GM23338 (cell line): ENCODE measurements at regions not wholly inside any gene's neighbourhood (a gene's known extent, or its start where the extent isn't known, plus 50 kb on each side); places are given as distances from the start of the nearest gene placed in this dataset.

Experiments used
- ATAC-seq: fragments of 200-7000 bp; cut with Tn5 transposase; 3 replicates; pipeline ENCODE4 v1.9.1; 2020
- DNase-seq: peaks from one replicate; pipeline ENCODE4 v3.0.0-alpha.2; 2015; ENCODE audit warnings: low spot score
- H2AFZ ChIP-seq: fragments of 200-600 bp; sonication (generic); 2 replicates; pipeline ENCODE4 v1.8.0; 2016; ENCODE audit warnings: antibody characterized with exemption, mild to moderate bottlenecking, moderate library complexity
- H3F3A ChIP-seq: fragments of 200-600 bp; sonication (generic); replicated peaks from 2 replicates; pipeline ENCODE4 v1.8.0; 2017; ENCODE audit warnings: antibody characterized with exemption, mixed run types, low read depth
- H3K27ac ChIP-seq: fragments of 200-600 bp; sonication (generic); 2 replicates; pipeline ENCODE4 v1.6.1; 2016; ENCODE audit warnings: low read depth
- H3K27me3 ChIP-seq: fragments of 200-600 bp; sonication (generic); 2 replicates; pipeline ENCODE4 v1.8.0; 2016; ENCODE audit warnings: mild to moderate bottlenecking, mixed run types, moderate library complexity; ENCODE audit not compliant: insufficient read depth
- H3K36me3 ChIP-seq: fragments of 200-600 bp; sonication (generic); 2 replicates; pipeline ENCODE4 v1.8.0; 2016; ENCODE audit warnings: mild to moderate bottlenecking; ENCODE audit not compliant: insufficient read depth
- H3K4me1 ChIP-seq: fragments of 200-600 bp; sonication (generic); 2 replicates; pipeline ENCODE4 v1.8.0; 2016; ENCODE audit warnings: mild to moderate bottlenecking, moderate library complexity; ENCODE audit not compliant: insufficient read depth
- H3K4me2 ChIP-seq: fragments of 200-600 bp; sonication (generic); 2 replicates; pipeline ENCODE4 v1.7.1; 2017; ENCODE audit warnings: mixed run types
- H3K4me3 ChIP-seq: fragments of 200-600 bp; sonication (generic); 2 replicates; pipeline ENCODE4 v1.6.1; 2016; ENCODE audit warnings: mixed run types
- H3K79me2 ChIP-seq: fragments of 200-600 bp; sonication (generic); replicated peaks from 2 replicates; pipeline ENCODE4 v1.8.0; 2017; ENCODE audit warnings: mild to moderate bottlenecking; ENCODE audit not compliant: insufficient read depth
- H3K9me2 ChIP-seq: fragments of 200-600 bp; sonication (generic); 2 replicates; pipeline ENCODE4 v1.8.0; 2017; ENCODE audit not compliant: insufficient read depth
- H4K20me1 ChIP-seq: fragments of 200-600 bp; sonication (generic); replicated peaks from 2 replicates; pipeline ENCODE4 v1.8.0; 2017; ENCODE audit warnings: mild to moderate bottlenecking; ENCODE audit not compliant: insufficient read depth
- H3K27ac Mint-ChIP-seq: 2 replicates; pipeline ENCODE4 v1.8.0; 2020; ENCODE audit warnings: inconsistent platforms, mild to moderate bottlenecking, moderate library complexity, mixed read lengths
- H3K27me3 Mint-ChIP-seq: 3 replicates; pipeline ENCODE4 v1.8.0; 2022; ENCODE audit warnings: low read depth, mild to moderate bottlenecking, moderate library complexity, mixed read lengths, inconsistent platforms; ENCODE audit not compliant: insufficient read depth, poor library complexity
- H3K36me3 Mint-ChIP-seq: 3 replicates; pipeline ENCODE4 v1.8.0; 2021; ENCODE audit warnings: low read depth, mild to moderate bottlenecking, inconsistent platforms, moderate library complexity, mixed read lengths
- H3K4me1 Mint-ChIP-seq: 3 replicates; pipeline ENCODE4 v1.8.0; 2020; ENCODE audit warnings: mild to moderate bottlenecking, inconsistent platforms, mixed read lengths
- H3K4me3 Mint-ChIP-seq: 3 replicates; pipeline ENCODE4 v1.8.0; 2021; ENCODE audit warnings: moderate library complexity, mild to moderate bottlenecking, inconsistent platforms, mixed read lengths
- H3K9me3 Mint-ChIP-seq: 3 replicates; pipeline ENCODE4 v1.8.0; 2020; ENCODE audit warnings: moderate library complexity, mild to moderate bottlenecking, inconsistent platforms, mixed read lengths
- ETS1 ChIP-seq: IDR thresholded peaks from 2 replicates; pipeline ENCODE4 v1.6.1; 2016; ENCODE audit warnings: antibody characterized with exemption
- EZH2 ChIP-seq: fragments of 200-600 bp; sonication (generic); IDR thresholded peaks from one replicate; pipeline ENCODE4 v1.8.0; 2017; ENCODE audit warnings: antibody characterized with exemption, mild to moderate bottlenecking, low read depth; ENCODE audit not compliant: unreplicated experiment
- EZH2phosphoT487 ChIP-seq: fragments of 200-600 bp; sonication (generic); IDR thresholded peaks from one replicate; pipeline ENCODE4 v1.8.1; 2018; ENCODE audit warnings: antibody characterized with exemption; ENCODE audit not compliant: unreplicated experiment
- NANOG ChIP-seq: IDR thresholded peaks from 2 replicates; pipeline ENCODE4 v1.6.1; 2016; ENCODE audit warnings: antibody characterized with exemption, borderline replicate concordance
- POLR2AphosphoS5 ChIP-seq: IDR thresholded peaks from 2 replicates; pipeline ENCODE4 v1.6.1; 2016; ENCODE audit warnings: antibody characterized with exemption, low read depth
- STAT1 ChIP-seq: IDR thresholded peaks from one replicate; pipeline ENCODE4 v1.6.1; 2016; ENCODE audit warnings: antibody characterized with exemption; ENCODE audit not compliant: unreplicated experiment
- ZNF114 ChIP-seq: fragments of 250-450 bp; sonication (Bioruptor Pico); IDR thresholded peaks from 2 replicates; pipeline ENCODE4 v1.5.0; 2020; ENCODE audit warnings: mild to moderate bottlenecking, moderate library complexity
- ZNF331 ChIP-seq: fragments of 250-450 bp; sonication (Bioruptor Pico); IDR thresholded peaks from 2 replicates; pipeline ENCODE4 v1.5.0; 2020; ENCODE audit warnings: low read depth, mild to moderate bottlenecking, moderate library complexity
- TF ChIP-seq, protein P1 (sequence below): fragments of 250-450 bp; sonication (Bioruptor Pico); IDR thresholded peaks from 2 replicates; pipeline ENCODE4 v1.5.0; 2020; ENCODE audit warnings: mild to moderate bottlenecking, moderate library complexity
- TF ChIP-seq, protein P2 (sequence below), 2 experiments: fragments of 200-600 bp in 1 of 2; sonication (generic) in 1 of 2; conservative IDR thresholded peaks; 2 replicates each; pipeline versions ENCODE4 v1.5.1 to v1.6.1; 2016 to 2017; ENCODE audit warnings: antibody characterized with exemption in 2 of 2, low read depth in 2 of 2, mild to moderate bottlenecking in 2 of 2, moderate library complexity in 1 of 2

- H3K4me3 Mint-ChIP-seq, result no peak overlapping the region
- Histone ChIP-seq H3K4me3 (no peak overlapping the region), H3K36me3 (no peaks in the 10 kb centered on the region), H4K20me1 (no peaks in the 10 kb centered on the region), H3K4me1 (no peaks in the 10 kb centered on the region), H3K79me2 (no peaks in the 10 kb centered on the region), H3K4me2 (no peak overlapping the region), H3K9me2 (0 out of 2 replicates have a peak, but pooled peaks cover 3% of the 10 kb centered on the region), H2AFZ (no peak overlapping the region), H3F3A (no peaks in the 10 kb centered on the region), H3K27me3 (no peaks in the 10 kb centered on the region), H3K27ac (no peak overlapping the region)
- H3K36me3 Mint-ChIP-seq, result peaks cover 22% of the 10 kb centered on the region; the same call in 2 of the 3 replicates
- H3K27me3 Mint-ChIP-seq, result no peaks in the 10 kb centered on the region
- TF ChIP-seq ETS1 (no peak), NANOG (no peak)
- TF ChIP-seq, protein P1, sequence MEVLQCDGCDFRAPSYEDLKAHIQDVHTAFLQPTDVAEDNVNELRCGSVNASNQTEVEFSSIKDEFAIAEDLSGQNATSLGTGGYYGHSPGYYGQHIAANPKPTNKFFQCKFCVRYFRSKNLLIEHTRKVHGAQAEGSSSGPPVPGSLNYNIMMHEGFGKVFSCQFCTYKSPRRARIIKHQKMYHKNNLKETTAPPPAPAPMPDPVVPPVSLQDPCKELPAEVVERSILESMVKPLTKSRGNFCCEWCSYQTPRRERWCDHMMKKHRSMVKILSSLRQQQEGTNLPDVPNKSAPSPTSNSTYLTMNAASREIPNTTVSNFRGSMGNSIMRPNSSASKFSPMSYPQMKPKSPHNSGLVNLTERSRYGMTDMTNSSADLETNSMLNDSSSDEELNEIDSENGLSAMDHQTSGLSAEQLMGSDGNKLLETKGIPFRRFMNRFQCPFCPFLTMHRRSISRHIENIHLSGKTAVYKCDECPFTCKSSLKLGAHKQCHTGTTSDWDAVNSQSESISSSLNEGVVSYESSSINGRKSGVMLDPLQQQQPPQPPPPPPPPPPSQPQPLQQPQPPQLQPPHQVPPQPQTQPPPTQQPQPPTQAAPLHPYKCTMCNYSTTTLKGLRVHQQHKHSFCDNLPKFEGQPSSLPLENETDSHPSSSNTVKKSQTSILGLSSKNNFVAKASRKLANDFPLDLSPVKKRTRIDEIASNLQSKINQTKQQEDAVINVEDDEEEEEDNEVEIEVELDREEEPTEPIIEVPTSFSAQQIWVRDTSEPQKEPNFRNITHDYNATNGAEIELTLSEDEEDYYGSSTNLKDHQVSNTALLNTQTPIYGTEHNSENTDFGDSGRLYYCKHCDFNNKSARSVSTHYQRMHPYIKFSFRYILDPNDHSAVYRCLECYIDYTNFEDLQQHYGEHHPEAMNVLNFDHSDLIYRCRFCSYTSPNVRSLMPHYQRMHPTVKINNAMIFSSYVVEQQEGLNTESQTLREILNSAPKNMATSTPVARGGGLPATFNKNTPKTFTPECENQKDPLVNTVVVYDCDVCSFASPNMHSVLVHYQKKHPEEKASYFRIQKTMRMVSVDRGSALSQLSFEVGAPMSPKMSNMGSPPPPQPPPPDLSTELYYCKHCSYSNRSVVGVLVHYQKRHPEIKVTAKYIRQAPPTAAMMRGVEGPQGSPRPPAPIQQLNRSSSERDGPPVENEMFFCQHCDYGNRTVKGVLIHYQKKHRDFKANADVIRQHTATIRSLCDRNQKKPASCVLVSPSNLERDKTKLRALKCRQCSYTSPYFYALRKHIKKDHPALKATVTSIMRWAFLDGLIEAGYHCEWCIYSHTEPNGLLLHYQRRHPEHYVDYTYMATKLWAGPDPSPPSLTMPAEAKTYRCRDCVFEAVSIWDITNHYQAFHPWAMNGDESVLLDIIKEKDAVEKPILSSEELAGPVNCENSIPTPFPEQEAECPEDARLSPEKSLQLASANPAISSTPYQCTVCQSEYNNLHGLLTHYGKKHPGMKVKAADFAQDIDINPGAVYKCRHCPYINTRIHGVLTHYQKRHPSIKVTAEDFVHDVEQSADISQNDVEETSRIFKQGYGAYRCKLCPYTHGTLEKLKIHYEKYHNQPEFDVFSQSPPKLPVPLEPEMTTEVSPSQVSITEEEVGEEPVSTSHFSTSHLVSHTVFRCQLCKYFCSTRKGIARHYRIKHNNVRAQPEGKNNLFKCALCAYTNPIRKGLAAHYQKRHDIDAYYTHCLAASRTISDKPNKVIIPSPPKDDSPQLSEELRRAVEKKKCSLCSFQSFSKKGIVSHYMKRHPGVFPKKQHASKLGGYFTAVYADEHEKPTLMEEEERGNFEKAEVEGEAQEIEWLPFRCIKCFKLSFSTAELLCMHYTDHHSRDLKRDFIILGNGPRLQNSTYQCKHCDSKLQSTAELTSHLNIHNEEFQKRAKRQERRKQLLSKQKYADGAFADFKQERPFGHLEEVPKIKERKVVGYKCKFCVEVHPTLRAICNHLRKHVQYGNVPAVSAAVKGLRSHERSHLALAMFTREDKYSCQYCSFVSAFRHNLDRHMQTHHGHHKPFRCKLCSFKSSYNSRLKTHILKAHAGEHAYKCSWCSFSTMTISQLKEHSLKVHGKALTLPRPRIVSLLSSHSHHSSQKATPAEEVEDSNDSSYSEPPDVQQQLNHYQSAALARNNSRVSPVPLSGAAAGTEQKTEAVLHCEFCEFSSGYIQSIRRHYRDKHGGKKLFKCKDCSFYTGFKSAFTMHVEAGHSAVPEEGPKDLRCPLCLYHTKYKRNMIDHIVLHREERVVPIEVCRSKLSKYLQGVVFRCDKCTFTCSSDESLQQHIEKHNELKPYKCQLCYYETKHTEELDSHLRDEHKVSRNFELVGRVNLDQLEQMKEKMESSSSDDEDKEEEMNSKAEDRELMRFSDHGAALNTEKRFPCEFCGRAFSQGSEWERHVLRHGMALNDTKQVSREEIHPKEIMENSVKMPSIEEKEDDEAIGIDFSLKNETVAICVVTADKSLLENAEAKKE (CRISPR knock-in tag), result no peak
- H3K9me3 Mint-ChIP-seq, result peaks cover 26% of the 10 kb centered on the region; the same call in 2 of the 3 replicates
- DNase-seq (no peak), ATAC-seq (no peak)
- no peaks in the 10 kb centered on the region for H3K4me1 Mint-ChIP-seq
- no peak overlapping the region for H3K27ac Mint-ChIP-seq
Measured at GRCh38 chr15:36080759-36081158, 498.7 kb upstream of the CDIN1 start.

DNA sequence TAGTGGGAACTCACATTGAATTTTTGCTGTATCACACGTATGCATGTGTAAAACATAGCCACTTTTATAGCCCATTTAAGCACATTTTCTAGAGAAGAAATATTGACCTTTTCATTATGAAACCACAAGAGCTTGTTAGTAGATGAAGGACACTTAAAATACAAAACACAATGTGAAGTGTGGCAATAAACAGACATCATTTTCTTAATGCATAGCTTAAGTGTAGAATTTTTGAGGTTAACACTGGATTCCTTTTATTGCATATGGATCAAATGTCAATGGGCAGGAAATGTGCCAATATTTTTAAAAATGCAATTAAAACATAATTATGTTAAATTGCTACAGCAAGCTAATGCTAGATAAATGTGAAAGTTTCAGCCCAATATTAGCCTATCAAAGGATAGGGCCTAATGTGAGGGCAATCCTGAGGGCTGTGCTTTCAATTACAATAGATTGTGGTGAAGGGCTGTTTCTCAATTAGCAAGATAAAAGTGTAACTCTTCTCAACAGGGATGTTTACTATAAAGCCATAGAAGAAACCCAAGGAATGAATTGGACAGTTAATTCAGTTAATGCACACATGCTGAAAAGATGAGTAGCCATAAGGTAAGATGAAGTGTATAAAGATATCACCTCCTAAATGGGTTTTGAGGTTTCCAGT is 489.0 kb upstream of the CDIN1 start:
- H3K27me3 ChIP-seq, result no peaks in the 10 kb centered on the region
- H3K27ac ChIP-seq, result peak overlapping the region; percentile 14; the same call in 1 of the 2 replicates
- no peaks in the 10 kb centered on the region for H4K20me1 ChIP-seq
- peaks cover 9% of the 10 kb centered on the region for H3K4me1 ChIP-seq
- H2AFZ ChIP-seq, result no peak overlapping the region
- peaks cover 2% of the 10 kb centered on the region for H3K27me3 Mint-ChIP-seq
- H3K9me3 Mint-ChIP-seq, result peaks cover 21% of the 10 kb centered on the region
- H3K27ac Mint-ChIP-seq, result peak overlapping the region; percentile 91
- ATAC-seq (peak; percentile 93), DNase-seq (peak; percentile 59)
- H3K36me3 Mint-ChIP-seq, result peaks cover 23% of the 10 kb centered on the region
- no peak overlapping the region for H3K4me3 Mint-ChIP-seq
- H3F3A ChIP-seq, result no peaks in the 10 kb centered on the region
- no peak overlapping the region for H3K4me3 ChIP-seq
- peaks cover 9% of the 10 kb centered on the region; the same call in 1 of the 2 replicates for H3K9me2 ChIP-seq
- peaks cover 22% of the 10 kb centered on the region for H3K4me1 Mint-ChIP-seq
- H3K4me2 ChIP-seq, result peak overlapping the region; percentile 3; the same call in 1 of the 2 replicates
- no peaks in the 10 kb centered on the region for H3K36me3 ChIP-seq
- no peaks in the 10 kb centered on the region for H3K79me2 ChIP-seq
- TF ChIP-seq ZNF331 (CRISPR knock-in tag), result no peak
- no peak for TF ChIP-seq ZNF114
- TF ChIP-seq STAT1, result no peak
- no peak for TF ChIP-seq POLR2AphosphoS5
- TF ChIP-seq, protein P2, sequence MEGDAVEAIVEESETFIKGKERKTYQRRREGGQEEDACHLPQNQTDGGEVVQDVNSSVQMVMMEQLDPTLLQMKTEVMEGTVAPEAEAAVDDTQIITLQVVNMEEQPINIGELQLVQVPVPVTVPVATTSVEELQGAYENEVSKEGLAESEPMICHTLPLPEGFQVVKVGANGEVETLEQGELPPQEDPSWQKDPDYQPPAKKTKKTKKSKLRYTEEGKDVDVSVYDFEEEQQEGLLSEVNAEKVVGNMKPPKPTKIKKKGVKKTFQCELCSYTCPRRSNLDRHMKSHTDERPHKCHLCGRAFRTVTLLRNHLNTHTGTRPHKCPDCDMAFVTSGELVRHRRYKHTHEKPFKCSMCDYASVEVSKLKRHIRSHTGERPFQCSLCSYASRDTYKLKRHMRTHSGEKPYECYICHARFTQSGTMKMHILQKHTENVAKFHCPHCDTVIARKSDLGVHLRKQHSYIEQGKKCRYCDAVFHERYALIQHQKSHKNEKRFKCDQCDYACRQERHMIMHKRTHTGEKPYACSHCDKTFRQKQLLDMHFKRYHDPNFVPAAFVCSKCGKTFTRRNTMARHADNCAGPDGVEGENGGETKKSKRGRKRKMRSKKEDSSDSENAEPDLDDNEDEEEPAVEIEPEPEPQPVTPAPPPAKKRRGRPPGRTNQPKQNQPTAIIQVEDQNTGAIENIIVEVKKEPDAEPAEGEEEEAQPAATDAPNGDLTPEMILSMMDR (conservative IDR thresholded peaks at IDR 0.05; ENCODE audit: low read depth in 2 of 2), result no peak
- peak; percentile 31; the same call in 1 of the 2 replicates for TF ChIP-seq NANOG
- no peak for TF ChIP-seq EZH2
- no peak for TF ChIP-seq EZH2phosphoT487
